ENCODE measurements at regions not wholly inside any gene's neighbourhood (a gene's known extent, or its start where the extent isn't known, plus 50 kb on each side); places are given as distances from the start of the nearest gene placed in this dataset.

GRCh38 chr15:38176155-38176554 lies 76.5 kb upstream of the SPRED1 start:
- DNase-seq = no peak
- ATAC-seq = no peak

GRCh38 chr15:38176691-38177090 lies 75.9 kb upstream of the SPRED1 start:
- ATAC-seq (no peak), DNase-seq (no peak)

GRCh38 chr15:38182900-38183299 lies 69.7 kb upstream of the SPRED1 start:
- ATAC-seq (no peak), DNase-seq (no peak)

DNA sequence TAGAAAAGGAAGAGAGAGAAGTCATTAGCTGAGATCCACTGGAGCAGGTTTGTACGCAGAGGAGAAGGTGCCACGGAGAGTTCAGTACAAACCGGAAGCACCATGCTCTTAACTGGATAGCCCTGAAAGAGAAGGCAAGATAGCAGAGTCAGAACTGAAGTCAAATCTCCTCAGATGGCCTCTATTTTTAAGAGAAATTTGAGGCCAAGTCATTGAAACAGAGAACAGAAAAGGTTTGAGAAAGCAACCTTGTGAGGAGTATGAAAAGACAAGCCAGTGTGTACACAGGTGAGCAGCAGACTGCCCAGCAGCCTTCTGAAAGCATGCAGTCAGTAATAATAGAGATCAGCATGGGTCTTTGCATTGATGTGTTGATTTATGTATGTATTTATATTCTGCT lies 66.1 kb upstream of the SPRED1 start:
- ATAC-seq (no peak), DNase-seq (no peak)

DNA sequence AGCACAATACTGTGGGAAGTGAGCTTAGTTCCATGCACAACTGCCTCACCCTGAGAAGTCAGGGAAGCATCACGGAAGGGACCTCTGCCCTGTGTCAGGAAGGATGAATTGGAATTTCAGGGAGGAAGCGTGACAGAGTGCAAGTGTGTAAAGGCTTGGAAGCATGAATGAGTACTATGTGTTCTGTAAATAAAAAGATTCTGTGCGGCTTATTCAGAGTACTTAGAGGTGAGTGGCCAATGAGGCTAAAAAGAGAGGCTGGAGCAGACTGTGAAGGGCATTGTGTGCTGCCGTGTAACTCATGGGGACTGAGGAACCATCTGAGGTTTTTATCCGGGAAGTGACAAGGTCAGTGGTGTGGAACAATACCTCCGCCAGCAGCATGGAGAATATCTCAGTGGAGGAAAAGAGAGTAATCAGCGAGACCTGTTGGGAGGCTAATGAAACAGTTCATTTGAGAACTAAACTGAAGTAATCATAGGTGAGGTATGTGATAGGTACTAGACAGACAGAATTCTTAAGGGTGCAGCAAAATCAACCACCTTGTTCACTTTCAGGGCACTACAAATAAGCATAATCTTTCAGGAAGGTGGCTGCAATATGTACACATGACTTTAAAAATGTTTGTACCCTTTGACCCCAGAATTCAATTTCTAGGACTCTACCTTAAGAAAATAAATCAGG lies 64.9 kb upstream of the SPRED1 start:
- ATAC-seq = no peak
- DNase-seq = no peak

- no peak for DNase-seq
- ATAC-seq = no peak
Measured at GRCh38 chr15:38189671-38190295, 62.9 kb upstream of the SPRED1 start.

- no peak for DNase-seq
- no peak for ATAC-seq
Measured at GRCh38 chr15:38190501-38190900, 62.1 kb upstream of the SPRED1 start.

DNA sequence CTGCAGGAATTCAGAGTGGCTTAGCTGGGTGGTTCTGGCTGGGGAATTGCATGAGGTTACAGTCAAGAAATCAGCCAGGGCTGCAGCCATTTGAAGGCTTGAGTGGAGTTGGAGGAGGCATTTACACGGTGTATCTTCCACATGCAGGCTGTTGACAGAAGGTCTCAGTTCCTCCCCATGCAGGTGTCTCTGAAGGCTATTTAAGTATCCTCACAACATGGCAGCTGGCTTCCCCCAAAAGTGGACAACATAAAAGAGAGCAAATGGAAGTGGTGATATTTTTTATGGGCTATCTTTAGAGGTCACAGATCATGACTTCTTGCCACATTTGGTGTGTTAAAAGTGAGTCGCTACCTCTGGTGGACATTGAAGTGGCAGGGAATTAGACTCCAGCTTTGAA lies 60.1 kb upstream of the SPRED1 start:
- no peak for DNase-seq
- ATAC-seq = no peak

DNA sequence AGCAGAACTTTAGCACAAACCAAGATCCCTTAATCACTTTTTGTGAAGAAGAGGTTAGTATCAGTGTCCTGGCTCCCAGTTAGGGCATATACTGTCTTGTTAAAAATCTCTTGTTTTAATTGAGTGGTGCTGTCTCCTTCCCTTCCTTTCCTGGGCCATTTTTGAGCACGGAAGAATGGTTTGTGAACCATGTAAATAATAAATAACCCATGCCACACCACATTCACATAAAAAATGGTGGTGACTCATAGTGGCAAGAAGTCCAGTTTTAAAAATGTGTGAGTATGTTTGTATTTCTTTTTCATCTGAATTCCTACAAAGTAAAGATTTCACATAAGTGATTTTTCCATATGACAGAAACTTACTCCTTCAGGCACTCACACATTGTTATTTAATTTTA lies 59.1 kb upstream of the SPRED1 start:
- ATAC-seq (no peak), DNase-seq (no peak)

GRCh38 chr15:38195191-38195901 lies 57.3 kb upstream of the SPRED1 start:
- DNase-seq = no peak
- no peak for ATAC-seq

GRCh38 chr15:38196076-38196475 lies 56.6 kb upstream of the SPRED1 start:
- DNase-seq = no peak
- no peak for ATAC-seq

GRCh38 chr15:38197553-38197952 lies 55.1 kb upstream of the SPRED1 start:
- DNase-seq (no peak), ATAC-seq (no peak)

DNA sequence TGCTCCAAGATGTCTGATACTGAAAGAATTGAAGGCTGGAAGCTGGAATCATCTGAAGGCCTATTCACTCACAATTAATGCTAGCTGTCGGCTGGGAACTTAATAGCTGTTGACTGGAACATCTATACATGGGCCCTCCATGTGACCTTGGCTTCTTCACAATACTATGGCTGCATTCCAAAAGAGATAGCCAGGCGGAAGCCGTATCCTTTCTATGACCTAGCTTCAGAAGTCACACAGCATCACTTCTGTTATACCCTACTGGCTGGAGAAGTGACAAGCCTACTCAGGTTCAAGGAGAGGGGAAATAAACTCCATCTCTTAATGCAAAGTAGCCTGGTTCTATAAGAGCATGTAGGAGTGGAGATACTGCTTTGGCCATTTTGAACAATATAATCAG lies 50.9 kb upstream of the SPRED1 start:
- no peak for DNase-seq
- no peak for ATAC-seq

GRCh38 chr15:38202361-38202760 lies 50.3 kb upstream of the SPRED1 start:
- no peak for ATAC-seq
- DNase-seq = no peak

All from stimulated activated naive CD8-positive, alpha-beta T cell treated with anti-CD3 and anti-CD28 coated beads, Interleukin-15, Interleukin-2, amounts not matched to agents 100 U/mL and 50 U/mL, for 24 hours (primary cell).